GM10248 (cell line): ENCODE measurements at regions not wholly inside any gene's neighbourhood (a gene's known extent, or its start where the extent isn't known, plus 50 kb on each side); places are given as distances from the start of the nearest gene placed in this dataset.

ENCODE experiments used
- CTCF ChIA-PET: fragments of 300-600 bp; sonication (Branson Sonifier 250); formaldehyde crosslinking; extraction: SDS; loops from one replicate; lab custom pipeline; 2021; ENCODE audit warnings: antibody characterized with exemption; lab: Yijun Ruan, JAX
- POLR2A ChIA-PET: fragments of 350-650 bp; sonication (Branson Sonifier 250); formaldehyde crosslinking; extraction: SDS; loops from one replicate; lab custom pipeline; 2020; ENCODE audit warnings: antibody characterized with exemption; lab: Yijun Ruan, JAX
- DNase-seq: peaks from one replicate; pipeline ENCODE4 v3.0.0; 2012; ENCODE audit errors: extremely low spot score
- TF ChIP-seq, protein P1 (sequence below): IDR thresholded peaks from 2 replicates; pipeline ENCODE4 v1.5.1; 2012; ENCODE audit warnings: mild to moderate bottlenecking, low read depth; ENCODE audit errors: extremely low read depth, missing control alignments, control extremely low read depth

DNA sequence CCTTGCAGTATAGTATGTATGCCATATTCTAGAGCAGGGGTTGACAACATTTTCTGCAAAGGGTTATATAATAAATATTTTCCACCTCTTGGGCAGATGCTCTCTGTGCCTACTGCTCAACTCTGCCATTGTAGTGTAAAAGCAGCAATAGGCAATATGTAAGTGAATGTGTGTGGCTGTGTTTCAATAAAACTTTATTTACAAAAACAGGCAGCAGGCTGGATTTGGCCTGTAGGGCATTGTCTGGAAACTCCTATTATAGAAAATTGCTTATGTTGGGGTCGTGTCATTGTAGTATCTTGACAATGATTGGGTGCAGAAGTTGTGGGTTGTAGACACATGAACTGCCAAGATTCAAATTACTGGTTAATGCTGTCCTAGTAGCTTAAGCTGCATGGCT, 153.6 kb upstream of the CNTN3 start:
- CTCF ChIA-PET: no interaction called here
- TF ChIP-seq, protein P1, sequence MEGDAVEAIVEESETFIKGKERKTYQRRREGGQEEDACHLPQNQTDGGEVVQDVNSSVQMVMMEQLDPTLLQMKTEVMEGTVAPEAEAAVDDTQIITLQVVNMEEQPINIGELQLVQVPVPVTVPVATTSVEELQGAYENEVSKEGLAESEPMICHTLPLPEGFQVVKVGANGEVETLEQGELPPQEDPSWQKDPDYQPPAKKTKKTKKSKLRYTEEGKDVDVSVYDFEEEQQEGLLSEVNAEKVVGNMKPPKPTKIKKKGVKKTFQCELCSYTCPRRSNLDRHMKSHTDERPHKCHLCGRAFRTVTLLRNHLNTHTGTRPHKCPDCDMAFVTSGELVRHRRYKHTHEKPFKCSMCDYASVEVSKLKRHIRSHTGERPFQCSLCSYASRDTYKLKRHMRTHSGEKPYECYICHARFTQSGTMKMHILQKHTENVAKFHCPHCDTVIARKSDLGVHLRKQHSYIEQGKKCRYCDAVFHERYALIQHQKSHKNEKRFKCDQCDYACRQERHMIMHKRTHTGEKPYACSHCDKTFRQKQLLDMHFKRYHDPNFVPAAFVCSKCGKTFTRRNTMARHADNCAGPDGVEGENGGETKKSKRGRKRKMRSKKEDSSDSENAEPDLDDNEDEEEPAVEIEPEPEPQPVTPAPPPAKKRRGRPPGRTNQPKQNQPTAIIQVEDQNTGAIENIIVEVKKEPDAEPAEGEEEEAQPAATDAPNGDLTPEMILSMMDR: no peak
- POLR2A ChIA-PET: no interaction called here
- no peak for DNase-seq

DNA sequence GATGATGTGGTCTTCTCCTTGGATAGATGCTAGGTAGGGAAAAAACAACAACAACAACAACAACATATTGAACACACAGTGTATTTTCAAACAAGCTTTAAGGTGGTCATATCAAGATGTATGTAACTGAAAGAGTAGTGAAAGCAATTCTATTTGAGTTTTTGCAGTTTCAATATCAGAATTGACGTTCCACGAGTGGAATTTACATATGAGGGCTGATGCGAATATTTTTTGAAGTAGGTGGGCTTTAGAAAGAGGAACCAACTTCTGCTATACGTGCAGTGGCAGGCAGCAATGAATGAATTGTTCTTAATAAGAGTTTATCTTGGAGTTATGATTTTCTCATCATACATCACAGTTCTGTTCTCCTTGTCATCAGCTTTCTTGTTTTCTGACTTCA, 151.9 kb upstream of the CNTN3 start:
- ChIA-PET CTCF (no interaction called here), POLR2A (no interaction called here)
- no peak for DNase-seq
- TF ChIP-seq, protein P1: no peak

DNA sequence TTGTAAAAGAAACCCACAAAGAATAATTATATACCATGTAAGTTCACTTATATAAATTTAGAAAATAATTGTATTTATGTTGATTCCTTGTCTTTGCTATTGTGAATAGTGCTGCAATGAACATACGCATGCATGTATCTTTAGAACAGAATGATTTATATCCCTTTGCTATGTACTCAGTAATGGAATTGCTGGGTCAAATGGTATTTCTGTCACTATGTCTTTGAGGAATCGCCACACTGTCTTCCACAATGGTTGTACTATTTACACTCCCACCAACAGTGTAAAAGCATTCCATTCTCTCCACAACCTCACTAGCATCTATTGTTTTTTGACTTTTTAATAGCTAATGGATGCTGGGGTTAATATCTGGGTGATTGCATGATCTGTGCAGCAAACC, 149.4 kb upstream of the CNTN3 start:
- TF ChIP-seq, protein P1: no peak
- DNase-seq: no peak
- ChIA-PET CTCF (no interaction called here), POLR2A (no interaction called here)

DNA sequence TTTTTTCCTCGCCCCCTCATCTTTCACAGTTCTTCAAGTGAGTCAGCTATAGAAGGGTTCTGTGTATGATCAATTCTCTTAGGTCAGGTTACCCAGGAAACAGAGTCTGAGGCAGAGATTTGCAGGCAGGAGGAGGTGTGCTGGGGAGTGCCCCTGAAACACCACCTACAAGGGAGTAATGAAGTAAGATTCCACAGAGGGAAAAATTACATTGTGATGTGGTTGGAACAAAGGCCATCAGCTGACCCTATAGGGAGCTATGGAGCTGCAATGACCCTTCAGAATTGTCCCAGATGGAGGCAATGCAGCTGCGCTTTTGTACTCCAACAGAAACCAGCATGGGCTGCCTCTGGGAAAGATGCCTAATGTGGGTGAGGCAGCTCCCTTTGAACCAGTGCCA, 142.2 kb upstream of the CNTN3 start:
- no peak for DNase-seq
- POLR2A ChIA-PET: no interaction called here
- CTCF ChIA-PET: no interaction called here
- TF ChIP-seq, protein P1: no peak

DNA sequence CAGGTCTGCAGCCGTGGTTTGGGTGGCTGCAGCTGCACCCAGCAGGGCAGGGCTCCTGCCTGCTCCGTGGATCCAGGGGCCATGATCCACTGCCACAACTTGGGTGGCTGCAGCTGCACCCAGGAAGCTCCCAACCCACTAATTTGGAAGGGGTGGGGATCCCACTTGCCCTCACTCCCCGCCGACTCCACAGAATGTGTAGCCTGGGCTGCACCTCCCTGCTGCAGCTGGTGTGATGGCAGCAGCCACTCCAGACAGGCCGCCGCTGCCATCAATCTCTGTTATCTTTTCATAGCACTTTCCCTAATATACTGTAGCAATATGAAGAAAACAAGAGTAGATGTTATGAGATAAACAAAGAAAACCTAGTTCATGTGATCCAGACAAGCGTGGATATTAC, 137.8 kb upstream of the CNTN3 start:
- ChIA-PET POLR2A (no interaction called here), CTCF (no interaction called here)
- TF ChIP-seq, protein P1: no peak
- no peak for DNase-seq

DNA sequence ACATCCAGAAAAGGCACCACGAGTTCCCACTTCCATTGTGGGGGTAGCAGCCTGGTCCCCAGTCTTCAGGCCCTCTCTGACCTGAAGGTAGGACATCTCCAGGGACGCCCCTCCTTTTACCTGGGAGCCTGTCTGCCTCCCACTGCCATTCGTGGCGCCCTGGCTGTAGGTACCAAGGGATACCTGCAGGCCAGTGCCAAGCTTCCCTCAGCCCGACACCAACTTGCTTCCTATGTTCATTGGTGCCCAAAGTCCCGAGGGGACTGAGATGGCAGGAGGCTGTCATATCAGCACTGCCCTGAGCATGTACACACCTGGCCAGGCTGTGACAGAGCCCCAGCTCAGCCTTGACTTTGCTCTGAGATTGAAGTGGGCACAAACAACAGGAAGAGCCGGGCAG, 137.3 kb upstream of the CNTN3 start:
- CTCF ChIA-PET: no interaction called here
- no peak for DNase-seq
- TF ChIP-seq, protein P1: no peak
- POLR2A ChIA-PET: no interaction called here

DNA sequence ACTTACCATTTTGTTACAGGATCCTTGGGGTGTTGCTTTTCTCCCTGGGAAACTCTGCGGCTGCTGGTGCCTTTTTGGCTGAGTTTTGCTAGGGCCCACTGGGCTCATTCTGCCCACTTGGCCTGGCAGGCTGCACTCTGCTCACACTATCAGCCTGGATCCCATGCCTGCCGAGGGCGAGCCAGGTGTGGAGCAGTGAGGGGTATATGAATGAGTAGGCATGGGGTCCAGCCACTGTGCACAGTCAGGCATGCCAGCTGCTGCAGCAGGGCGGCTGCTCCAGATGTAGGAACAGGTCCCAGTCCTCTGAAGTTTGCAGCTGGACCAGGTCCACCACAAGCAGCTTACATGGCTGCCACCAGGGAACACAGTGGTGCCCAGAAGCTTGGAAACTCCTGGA, 136.4 kb upstream of the CNTN3 start:
- no peak for DNase-seq
- TF ChIP-seq, protein P1: no peak
- POLR2A ChIA-PET: no interaction called here
- CTCF ChIA-PET: no interaction called here
